ENCODE measurements at regions not wholly inside any gene's neighbourhood (a gene's known extent, or its start where the extent isn't known, plus 50 kb on each side); places are given as distances from the start of the nearest gene placed in this dataset.

DNA sequence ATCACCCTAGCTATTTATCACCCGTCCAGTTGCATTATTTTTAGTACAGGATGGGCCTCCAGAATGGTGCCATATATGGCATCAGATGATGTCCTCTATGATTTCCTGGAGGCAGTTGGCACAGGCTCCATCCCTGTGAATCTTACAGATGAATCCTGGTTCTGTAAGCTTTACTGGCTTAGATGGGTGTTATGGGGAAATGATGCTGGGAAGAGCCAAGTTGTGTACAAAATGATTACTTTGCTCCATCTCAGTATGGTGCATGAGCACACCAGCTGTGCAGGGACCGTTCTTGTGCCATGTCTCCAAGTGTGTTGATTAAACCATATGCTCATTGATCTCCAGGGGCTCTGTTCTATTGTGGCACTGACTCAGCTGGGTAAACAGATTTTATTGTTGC, 755.7 kb downstream of the TLR4 start:
- TF ChIP-seq CTCF (IDR thresholded peaks at IDR 0.05) (no peak), POLR2AphosphoS5 (IDR thresholded peaks at IDR 0.05; ENCODE audit: low read depth, low read length) (no peak), SIN3A (IDR thresholded peaks at IDR 0.05; ENCODE audit: borderline replicate concordance, insufficient read depth, low read depth, low read length) (no peak)
- TF ChIP-seq, protein P1, sequence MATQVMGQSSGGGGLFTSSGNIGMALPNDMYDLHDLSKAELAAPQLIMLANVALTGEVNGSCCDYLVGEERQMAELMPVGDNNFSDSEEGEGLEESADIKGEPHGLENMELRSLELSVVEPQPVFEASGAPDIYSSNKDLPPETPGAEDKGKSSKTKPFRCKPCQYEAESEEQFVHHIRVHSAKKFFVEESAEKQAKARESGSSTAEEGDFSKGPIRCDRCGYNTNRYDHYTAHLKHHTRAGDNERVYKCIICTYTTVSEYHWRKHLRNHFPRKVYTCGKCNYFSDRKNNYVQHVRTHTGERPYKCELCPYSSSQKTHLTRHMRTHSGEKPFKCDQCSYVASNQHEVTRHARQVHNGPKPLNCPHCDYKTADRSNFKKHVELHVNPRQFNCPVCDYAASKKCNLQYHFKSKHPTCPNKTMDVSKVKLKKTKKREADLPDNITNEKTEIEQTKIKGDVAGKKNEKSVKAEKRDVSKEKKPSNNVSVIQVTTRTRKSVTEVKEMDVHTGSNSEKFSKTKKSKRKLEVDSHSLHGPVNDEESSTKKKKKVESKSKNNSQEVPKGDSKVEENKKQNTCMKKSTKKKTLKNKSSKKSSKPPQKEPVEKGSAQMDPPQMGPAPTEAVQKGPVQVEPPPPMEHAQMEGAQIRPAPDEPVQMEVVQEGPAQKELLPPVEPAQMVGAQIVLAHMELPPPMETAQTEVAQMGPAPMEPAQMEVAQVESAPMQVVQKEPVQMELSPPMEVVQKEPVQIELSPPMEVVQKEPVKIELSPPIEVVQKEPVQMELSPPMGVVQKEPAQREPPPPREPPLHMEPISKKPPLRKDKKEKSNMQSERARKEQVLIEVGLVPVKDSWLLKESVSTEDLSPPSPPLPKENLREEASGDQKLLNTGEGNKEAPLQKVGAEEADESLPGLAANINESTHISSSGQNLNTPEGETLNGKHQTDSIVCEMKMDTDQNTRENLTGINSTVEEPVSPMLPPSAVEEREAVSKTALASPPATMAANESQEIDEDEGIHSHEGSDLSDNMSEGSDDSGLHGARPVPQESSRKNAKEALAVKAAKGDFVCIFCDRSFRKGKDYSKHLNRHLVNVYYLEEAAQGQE (IDR thresholded peaks at IDR 0.05; ENCODE audit: insufficient read depth in 1 of 2, low read depth in 2 of 2, low read length in 1 of 2) = no peak

Data from Panc1 (cell line).